ENCODE measurements at regions not wholly inside any gene's neighbourhood (a gene's known extent, or its start where the extent isn't known, plus 50 kb on each side); places are given as distances from the start of the nearest gene placed in this dataset.

DNA sequence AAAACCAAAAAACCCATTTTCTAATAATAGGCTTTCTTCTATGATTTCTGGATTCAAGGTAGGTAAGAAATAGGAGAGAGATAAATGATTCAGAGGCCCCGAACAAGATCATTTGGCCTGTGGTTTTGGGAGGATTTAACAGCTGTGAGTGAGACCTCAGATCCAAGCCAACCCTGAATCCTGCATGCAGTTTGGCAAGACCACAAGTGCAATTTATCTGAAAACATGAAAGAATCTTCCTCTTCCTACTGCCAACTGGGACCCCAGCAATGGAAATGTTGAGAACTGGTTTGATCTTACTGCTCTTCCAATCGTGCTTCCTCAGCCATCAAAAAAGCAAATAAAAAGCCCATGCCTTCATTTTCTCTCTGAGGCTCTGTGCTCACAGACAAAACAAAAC lies 519.7 kb upstream of the TBX3 start:
- no peaks in the 10 kb centered on the region for H3K9me3 ChIP-seq (ENCODE audit: severe bottlenecking)
- DNase-seq = no peak
- H3K27ac ChIP-seq = no peak overlapping the region
- H3K27me3 ChIP-seq (ENCODE audit: insufficient read depth, low read depth, severe bottlenecking) = peaks cover 10% of the 10 kb centered on the region
- no peaks in the 10 kb centered on the region for H3K36me3 ChIP-seq
- TF ChIP-seq, protein P1, sequence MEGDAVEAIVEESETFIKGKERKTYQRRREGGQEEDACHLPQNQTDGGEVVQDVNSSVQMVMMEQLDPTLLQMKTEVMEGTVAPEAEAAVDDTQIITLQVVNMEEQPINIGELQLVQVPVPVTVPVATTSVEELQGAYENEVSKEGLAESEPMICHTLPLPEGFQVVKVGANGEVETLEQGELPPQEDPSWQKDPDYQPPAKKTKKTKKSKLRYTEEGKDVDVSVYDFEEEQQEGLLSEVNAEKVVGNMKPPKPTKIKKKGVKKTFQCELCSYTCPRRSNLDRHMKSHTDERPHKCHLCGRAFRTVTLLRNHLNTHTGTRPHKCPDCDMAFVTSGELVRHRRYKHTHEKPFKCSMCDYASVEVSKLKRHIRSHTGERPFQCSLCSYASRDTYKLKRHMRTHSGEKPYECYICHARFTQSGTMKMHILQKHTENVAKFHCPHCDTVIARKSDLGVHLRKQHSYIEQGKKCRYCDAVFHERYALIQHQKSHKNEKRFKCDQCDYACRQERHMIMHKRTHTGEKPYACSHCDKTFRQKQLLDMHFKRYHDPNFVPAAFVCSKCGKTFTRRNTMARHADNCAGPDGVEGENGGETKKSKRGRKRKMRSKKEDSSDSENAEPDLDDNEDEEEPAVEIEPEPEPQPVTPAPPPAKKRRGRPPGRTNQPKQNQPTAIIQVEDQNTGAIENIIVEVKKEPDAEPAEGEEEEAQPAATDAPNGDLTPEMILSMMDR (IDR thresholded peaks at IDR 0.05; ENCODE audit: low read depth, low read length) = no peak
- no peak overlapping the region for H3K4me3 ChIP-seq (ENCODE audit: low read depth, low read length)

DNA sequence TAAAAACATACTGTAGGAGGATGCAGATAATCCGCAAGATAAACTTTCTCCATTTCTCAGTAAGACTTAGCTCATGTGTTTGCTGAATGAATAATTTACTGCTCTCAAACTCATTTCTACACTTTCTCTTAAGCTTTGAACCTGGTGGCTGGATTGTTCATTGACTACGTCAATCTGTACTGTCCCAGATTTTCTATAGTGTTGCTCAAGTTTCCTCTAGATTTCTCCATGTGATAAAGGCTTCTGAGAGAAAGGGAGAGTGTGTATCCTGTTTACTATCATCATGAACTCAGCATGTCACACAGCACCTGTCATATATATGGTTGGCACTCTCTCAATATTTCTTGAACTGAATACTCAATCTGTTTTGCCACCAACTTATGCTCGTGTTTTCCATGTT lies 518.0 kb upstream of the TBX3 start:
- no peak for DNase-seq
- Histone ChIP-seq H3K36me3 (no peaks in the 10 kb centered on the region), H3K27ac (no peak overlapping the region), H3K9me3 (ENCODE audit: severe bottlenecking) (no peaks in the 10 kb centered on the region), H3K4me3 (ENCODE audit: low read depth, low read length) (no peak overlapping the region), H3K27me3 (ENCODE audit: insufficient read depth, low read depth, severe bottlenecking) (peaks cover 10% of the 10 kb centered on the region)
- TF ChIP-seq, protein P1 (IDR thresholded peaks at IDR 0.05; ENCODE audit: low read depth, low read length) = no peak

- TF ChIP-seq, protein P1 (IDR thresholded peaks at IDR 0.05; ENCODE audit: low read depth, low read length) = no peak
- DNase-seq = no peak
- no peak overlapping the region for H3K27ac ChIP-seq
- no peaks in the 10 kb centered on the region for H3K36me3 ChIP-seq
- no peak overlapping the region for H3K4me3 ChIP-seq (ENCODE audit: low read depth, low read length)
- no peaks in the 10 kb centered on the region for H3K9me3 ChIP-seq (ENCODE audit: severe bottlenecking)
- peaks cover 10% of the 10 kb centered on the region for H3K27me3 ChIP-seq (ENCODE audit: insufficient read depth, low read depth, severe bottlenecking)
Observed at GRCh38 chr12:115199831-115200230, 515.9 kb upstream of the TBX3 start.

DNA sequence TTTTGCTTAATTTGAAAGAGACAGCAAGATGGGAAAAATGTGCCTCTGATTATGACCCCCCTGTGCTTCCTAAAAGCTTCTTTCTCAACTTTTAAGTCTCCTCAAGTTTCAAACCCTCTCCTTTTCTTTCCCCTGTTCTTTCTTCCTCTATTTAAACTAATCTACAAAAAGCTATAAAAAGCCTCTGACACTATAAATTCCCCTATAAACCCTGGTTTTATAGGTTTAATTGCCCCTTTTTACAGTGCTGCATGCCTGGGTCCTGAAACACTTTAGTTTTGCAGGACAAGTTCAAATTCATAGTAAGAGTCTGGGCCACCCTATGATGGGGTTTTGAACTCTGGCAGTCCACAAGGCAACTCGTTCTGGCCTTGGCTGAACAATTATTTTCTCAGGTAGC lies 510.9 kb upstream of the TBX3 start:
- DNase-seq = no peak
- Histone ChIP-seq H3K4me3 (ENCODE audit: low read depth, low read length) (no peak overlapping the region), H3K9me3 (ENCODE audit: severe bottlenecking) (no peaks in the 10 kb centered on the region), H3K36me3 (no peaks in the 10 kb centered on the region), H3K27me3 (ENCODE audit: insufficient read depth, low read depth, severe bottlenecking) (peaks cover 2% of the 10 kb centered on the region), H3K27ac (no peak overlapping the region)
- TF ChIP-seq, protein P1 (IDR thresholded peaks at IDR 0.05; ENCODE audit: low read depth, low read length) = no peak

- H3K36me3 ChIP-seq = no peaks in the 10 kb centered on the region
- no peak overlapping the region for H3K27ac ChIP-seq
- H3K9me3 ChIP-seq (ENCODE audit: severe bottlenecking) = no peaks in the 10 kb centered on the region
- DNase-seq = no peak
- no peaks in the 10 kb centered on the region for H3K27me3 ChIP-seq (ENCODE audit: insufficient read depth, low read depth, severe bottlenecking)
- H3K4me3 ChIP-seq (ENCODE audit: low read depth, low read length) = no peak overlapping the region
- TF ChIP-seq, protein P1 (IDR thresholded peaks at IDR 0.05; ENCODE audit: low read depth, low read length) = no peak
Observed at GRCh38 chr12:115194448-115194847, 510.5 kb upstream of the TBX3 start.

DNA sequence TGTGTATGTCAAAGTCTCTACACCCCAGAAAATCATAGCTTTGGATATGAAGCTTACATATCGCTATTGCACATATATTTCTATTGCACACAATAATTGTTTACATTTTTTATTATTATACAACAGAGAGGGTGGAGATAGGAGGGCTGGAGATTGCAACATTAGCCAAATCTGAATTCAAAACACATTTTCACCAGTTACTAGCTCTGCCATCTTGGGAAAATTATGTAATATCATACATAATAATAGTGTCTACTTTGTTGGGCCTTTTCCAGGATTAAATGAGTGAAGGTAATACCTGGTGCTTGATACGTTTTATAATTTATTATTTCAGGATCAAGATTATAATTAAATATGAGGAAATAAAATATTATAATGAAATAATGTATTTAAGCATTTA lies 507.4 kb upstream of the TBX3 start:
- no peak overlapping the region for H3K4me3 ChIP-seq (ENCODE audit: low read depth, low read length)
- H3K36me3 ChIP-seq = no peaks in the 10 kb centered on the region
- H3K27ac ChIP-seq = no peak overlapping the region
- no peak for DNase-seq
- H3K9me3 ChIP-seq (ENCODE audit: severe bottlenecking) = no peaks in the 10 kb centered on the region
- H3K27me3 ChIP-seq (ENCODE audit: insufficient read depth, low read depth, severe bottlenecking) = no peaks in the 10 kb centered on the region
- TF ChIP-seq, protein P1 (IDR thresholded peaks at IDR 0.05; ENCODE audit: low read depth, low read length) = no peak

All from WERI-Rb-1 (cell line).